ENCODE measurements at regions not wholly inside any gene's neighbourhood (a gene's known extent, or its start where the extent isn't known, plus 50 kb on each side); places are given as distances from the start of the nearest gene placed in this dataset.

- Histone ChIP-seq H4K20me1 (ENCODE audit: insufficient read depth, low read length) (no peaks in the 10 kb centered on the region), H3K79me2 (ENCODE audit: insufficient read depth, low read depth, low read length) (no peaks in the 10 kb centered on the region), H2AFZ (ENCODE audit: low read length) (no peak overlapping the region), H3K36me3 (ENCODE audit: insufficient read depth, low read length) (no peaks in the 10 kb centered on the region), H3K9me3 (ENCODE audit: low read length) (no peaks in the 10 kb centered on the region), H3K9me2 (ENCODE audit: insufficient read depth, low read length) (no peaks in the 10 kb centered on the region), H3K4me1 (ENCODE audit: insufficient read depth, low read length, poor library complexity, severe bottlenecking) (no peaks in the 10 kb centered on the region), H3K4me2 (ENCODE audit: low read length) (no peak overlapping the region), H3K4me3 (ENCODE audit: low read depth, low read length, poor library complexity, severe bottlenecking) (no peak overlapping the region), H3K27ac (ENCODE audit: low read depth, low read length, poor library complexity, severe bottlenecking) (no peak overlapping the region)
- TF ChIP-seq EZH2phosphoT487 (IDR thresholded peaks at IDR 0.05; ENCODE audit: borderline replicate concordance, low read depth, low read length): no peak
- TF ChIP-seq, protein P1, sequence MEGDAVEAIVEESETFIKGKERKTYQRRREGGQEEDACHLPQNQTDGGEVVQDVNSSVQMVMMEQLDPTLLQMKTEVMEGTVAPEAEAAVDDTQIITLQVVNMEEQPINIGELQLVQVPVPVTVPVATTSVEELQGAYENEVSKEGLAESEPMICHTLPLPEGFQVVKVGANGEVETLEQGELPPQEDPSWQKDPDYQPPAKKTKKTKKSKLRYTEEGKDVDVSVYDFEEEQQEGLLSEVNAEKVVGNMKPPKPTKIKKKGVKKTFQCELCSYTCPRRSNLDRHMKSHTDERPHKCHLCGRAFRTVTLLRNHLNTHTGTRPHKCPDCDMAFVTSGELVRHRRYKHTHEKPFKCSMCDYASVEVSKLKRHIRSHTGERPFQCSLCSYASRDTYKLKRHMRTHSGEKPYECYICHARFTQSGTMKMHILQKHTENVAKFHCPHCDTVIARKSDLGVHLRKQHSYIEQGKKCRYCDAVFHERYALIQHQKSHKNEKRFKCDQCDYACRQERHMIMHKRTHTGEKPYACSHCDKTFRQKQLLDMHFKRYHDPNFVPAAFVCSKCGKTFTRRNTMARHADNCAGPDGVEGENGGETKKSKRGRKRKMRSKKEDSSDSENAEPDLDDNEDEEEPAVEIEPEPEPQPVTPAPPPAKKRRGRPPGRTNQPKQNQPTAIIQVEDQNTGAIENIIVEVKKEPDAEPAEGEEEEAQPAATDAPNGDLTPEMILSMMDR (conservative IDR thresholded peaks at IDR 0.05; ENCODE audit: low read length): no peak
- POLR2A ChIA-PET: no interaction called here
- BruUV-seq (replicated peaks): no TSS peak
- CTCF ChIA-PET (ENCODE audit: unreplicated experiment): no interaction called here
- intact Hi-C loops (cut with micrococcal nuclease; ENCODE audit: unreplicated experiment): no loop called here
- no peak for DNase-seq (ENCODE audit: low spot score)
Measured at GRCh38 chr5:87650284-87650683, 237.6 kb upstream of the CCNH start.

DNA sequence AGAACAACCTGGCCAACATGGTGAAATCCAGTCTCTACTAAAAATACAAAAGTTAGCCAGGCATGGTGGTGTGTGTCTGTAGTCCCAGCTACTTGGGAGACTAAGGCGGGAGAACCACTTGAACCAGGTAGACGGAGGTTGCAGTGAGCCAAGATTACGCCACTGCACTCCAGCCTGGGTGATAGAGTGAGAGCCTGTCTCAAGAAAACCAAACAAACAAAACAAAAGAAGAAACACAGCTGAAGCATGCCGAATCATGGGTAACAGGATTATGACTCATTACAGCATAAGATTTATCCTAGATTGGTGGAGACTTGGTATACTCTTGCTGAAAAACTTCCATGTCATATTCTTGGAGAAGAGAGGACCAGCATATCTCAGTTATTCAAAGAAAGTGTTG is 236.7 kb upstream of the CCNH start:
- CTCF ChIA-PET (ENCODE audit: unreplicated experiment): no interaction called here

DNA sequence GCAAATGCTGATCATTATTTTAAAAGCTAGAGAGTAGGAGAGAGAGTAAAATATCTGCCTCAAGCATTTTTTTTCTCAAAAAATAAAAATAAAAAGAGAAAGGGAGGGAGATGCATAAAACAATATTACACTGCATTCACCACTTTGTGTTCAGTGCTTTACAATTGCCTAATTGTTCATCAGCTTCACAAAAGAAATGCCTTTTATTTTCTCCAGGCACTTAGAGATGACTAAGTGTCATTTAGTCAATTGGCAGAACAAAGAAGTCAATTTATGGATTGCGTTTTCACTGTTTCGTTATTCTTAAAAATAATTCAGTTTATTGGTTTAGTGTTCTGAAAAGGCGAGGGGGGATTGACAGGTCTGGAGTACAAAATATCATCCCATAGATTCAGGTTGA is 232.5 kb upstream of the CCNH start:
- CTCF ChIA-PET (ENCODE audit: unreplicated experiment): no interaction called here
- TF ChIP-seq, protein P1 (conservative IDR thresholded peaks at IDR 0.05; ENCODE audit: low read length): no peak
- TF ChIP-seq EZH2phosphoT487 (IDR thresholded peaks at IDR 0.05; ENCODE audit: borderline replicate concordance, low read depth, low read length): no peak
- Histone ChIP-seq H3K4me3 (ENCODE audit: low read depth, low read length, poor library complexity, severe bottlenecking) (no peak overlapping the region), H3K36me3 (ENCODE audit: insufficient read depth, low read length) (no peaks in the 10 kb centered on the region), H4K20me1 (ENCODE audit: insufficient read depth, low read length) (no peaks in the 10 kb centered on the region), H3K9me2 (ENCODE audit: insufficient read depth, low read length) (no peaks in the 10 kb centered on the region), H2AFZ (ENCODE audit: low read length) (no peak overlapping the region), H3K4me1 (ENCODE audit: insufficient read depth, low read length, poor library complexity, severe bottlenecking) (no peaks in the 10 kb centered on the region), H3K79me2 (ENCODE audit: insufficient read depth, low read depth, low read length) (no peaks in the 10 kb centered on the region), H3K27ac (ENCODE audit: low read depth, low read length, poor library complexity, severe bottlenecking) (no peak overlapping the region), H3K4me2 (ENCODE audit: low read length) (no peak overlapping the region), H3K9me3 (ENCODE audit: low read length) (no peaks in the 10 kb centered on the region)
- POLR2A ChIA-PET: interaction anchor here (1.1 kb wide), 1 partner anchor 191 kb away, joined by 3 read pairs; no protein-coding TSS in a partner anchor
- no peak for DNase-seq (ENCODE audit: low spot score)
- BruUV-seq (replicated peaks): no TSS peak
- intact Hi-C loops (cut with micrococcal nuclease; ENCODE audit: unreplicated experiment): no loop called here

More for the DNA sequence above, 236.7 kb upstream of the CCNH start:
- H3K9me3 ChIP-seq (ENCODE audit: low read length): no peaks in the 10 kb centered on the region
- intact Hi-C loops (cut with micrococcal nuclease; ENCODE audit: unreplicated experiment): no loop called here
- H3K27ac ChIP-seq (ENCODE audit: low read depth, low read length, poor library complexity, severe bottlenecking): no peak overlapping the region
- no peaks in the 10 kb centered on the region for H4K20me1 ChIP-seq (ENCODE audit: insufficient read depth, low read length)
- no peak overlapping the region for H3K4me2 ChIP-seq (ENCODE audit: low read length)
- no peak for DNase-seq (ENCODE audit: low spot score)
- H3K4me1 ChIP-seq (ENCODE audit: insufficient read depth, low read length, poor library complexity, severe bottlenecking): no peaks in the 10 kb centered on the region
- no peaks in the 10 kb centered on the region for H3K9me2 ChIP-seq (ENCODE audit: insufficient read depth, low read length)
- H2AFZ ChIP-seq (ENCODE audit: low read length): no peak overlapping the region
- no peak overlapping the region for H3K4me3 ChIP-seq (ENCODE audit: low read depth, low read length, poor library complexity, severe bottlenecking)
- H3K36me3 ChIP-seq (ENCODE audit: insufficient read depth, low read length): no peaks in the 10 kb centered on the region
- POLR2A ChIA-PET: no interaction called here
- TF ChIP-seq EZH2phosphoT487 (IDR thresholded peaks at IDR 0.05; ENCODE audit: borderline replicate concordance, low read depth, low read length): no peak
- TF ChIP-seq, protein P1 (conservative IDR thresholded peaks at IDR 0.05; ENCODE audit: low read length): no peak
- BruUV-seq (replicated peaks): no TSS peak
- H3K79me2 ChIP-seq (ENCODE audit: insufficient read depth, low read depth, low read length): no peaks in the 10 kb centered on the region

Data from OCI-LY7 (cell line).